Heart right ventricle (tissue), 16 donors: ENCODE measurements at regions not wholly inside any gene's neighbourhood (a gene's known extent, or its start where the extent isn't known, plus 50 kb on each side); places are given as distances from the start of the nearest gene placed in this dataset.

Experiments
- ATAC-seq, 8 donors: fragments of 200-7000 bp; cut with Tn5 transposase; one replicate each; pipeline ENCODE4 v1.9.1; 2020; ENCODE audit warnings: mild to moderate bottlenecking in 8 of 8, moderate library complexity in 8 of 8, moderate number of reproducible peaks in 1 of 8
- DNase-seq, 2 donors: peaks; one replicate each; pipeline ENCODE4 v3.0.0-alpha.2; 2020
- H3K27ac ChIP-seq, 10 donors: fragments of 200-600 bp; sonication (generic) in 2 of 10; one replicate each; pipeline versions ENCODE4 v1.5.0 to v1.8.0; 2020 to 2022; ENCODE audit warnings: mild to moderate bottlenecking in 3 of 10
- H3K27me3 ChIP-seq, 7 donors: fragments of 200-600 bp; one replicate each; pipeline ENCODE4 v1.8.0; 2021 to 2022; ENCODE audit warnings: mild to moderate bottlenecking in 2 of 7
- H3K36me3 ChIP-seq, 9 donors: fragments of 200-600 bp; sonication (generic) in 1 of 9; one replicate each; pipeline versions ENCODE4 v1.5.0 to v1.8.0; 2020 to 2022; ENCODE audit warnings: mild to moderate bottlenecking in 2 of 9
- H3K4me1 ChIP-seq, 9 donors: fragments of 200-600 bp; sonication (generic) in 1 of 9; one replicate each; pipeline versions ENCODE4 v1.5.0 to v1.8.0; 2020 to 2022; ENCODE audit warnings: mild to moderate bottlenecking in 4 of 9
- H3K4me3 ChIP-seq, 10 donors: fragments of 200-600 bp; sonication (generic) in 2 of 10; one replicate each; pipeline versions ENCODE4 v1.5.0 to v1.8.0; 2020 to 2022; ENCODE audit warnings: mild to moderate bottlenecking in 7 of 10, moderate library complexity in 2 of 10
- H3K9me3 ChIP-seq, 11 donors: fragments of 200-600 bp in 10 of 11; sonication (generic) in 2 of 11; one replicate each; pipeline versions ENCODE4 v1.5.0 to v1.8.0; 2013 to 2022; ENCODE audit warnings: mild to moderate bottlenecking in 2 of 11, control low read depth in 1 of 11, moderate library complexity in 1 of 11
- CTCF ChIP-seq, 9 donors: fragments of 200-600 bp; sonication (generic) in 2 of 9; IDR thresholded peaks; one replicate each; pipeline versions ENCODE4 v1.5.0 to v1.8.0; 2021 to 2022; ENCODE audit warnings: antibody characterized with exemption in 9 of 9, mild to moderate bottlenecking in 5 of 9, moderate library complexity in 1 of 9
- WGBS, 2 donors: extraction: QIAGEN DNeasy Blood & Tissue Kit; methylation state at CpG; one replicate each; pipeline ENCODE4 v1.1.7; 2013; ENCODE audit warnings: inconsistent platforms in 1 of 2; 5-methylcytosine and 5-hydroxymethylcytosine counted together
- intact Hi-C, 10 donors: fragments of 100-400 bp; cut with DNase I; formaldehyde crosslinking; loops; one replicate each; pipeline versions ENCODE4 v1.11.1 to v1.14.2; 2022
- donor health status: Arrhythmogenic right ventricular cardiomyopathy.
- donor health status: ischemic (EF 13 %, LVEDD 7.1; RV severe dilation, severe dysfunction).
- donor health status: healthy with polysubstance abuse.
- donor health status: DM: no; HTN: yes; CAD: no.
- donor health status: DM: no; HTN: no; CAD: no.
- donor health status: ischemic (EF 25% LVEDD 6.9; RV normal size, moderate dysfunction).
- donor health status: ischemic (EF 25% LVEDD 5.7; RV mildly dilated, moderate dysfunction).
- donor health status: healthy.
- donor health status: DM: yes; HTN: yes; CAD: no.
- donor health status: Ischemic cardiomyopathy.
- donor health status: ischemic (EF 35%, LVEDD 5.7; RV mildly dilated, moderate dysfunction).
- donor health status: nonischemic (EF 11% LVEDD 7.7; RV severe dilation, severe dysfunction).
- donor health status: DM: yes; HTN: yes; CAD: no.
- donor health status: PGD.
- donor health status: ischemic (EF 29% LVEDD 5.4; RV normal size, mild dysfunction).
- donor health status: nonischemic (EF 23%, LVEDD 6.1; RV moderate dilation, normal function).

GRCh38 chr9:1231998-1232919 lies 182.1 kb downstream of the DMRT2 start:
- Histone ChIP-seq H3K36me3 (no peaks in the 10 kb centered on the region), H3K4me1 (peaks cover 0 to 7% (median 0%) of the 10 kb centered on the region in 9 donors), H3K27me3 (no peaks in the 10 kb centered on the region), H3K9me3 (no peaks in the 10 kb centered on the region), H3K4me3 (no peak overlapping the region), H3K27ac (peak overlapping the region in 4 of 10 donors; percentile 2 to 44 (median 23))
- WGBS, 2 donors: 45 to 56% methylated on average over 11 of the region's 11 CpGs
- DNase-seq (peak; percentile 15 to 31), ATAC-seq (peak; percentile 44 to 90 (median 72))
- intact Hi-C loops: no loop called here
- TF ChIP-seq CTCF (IDR thresholded peaks at IDR 0.05): no peak

GRCh38 chr9:1233568-1233967 lies 183.4 kb downstream of the DMRT2 start:
- Histone ChIP-seq H3K36me3 (no peaks in the 10 kb centered on the region), H3K27ac (no peak overlapping the region), H3K4me1 (peaks cover 0 to 7% (median 0%) of the 10 kb centered on the region in 9 donors), H3K9me3 (no peaks in the 10 kb centered on the region), H3K27me3 (no peaks in the 10 kb centered on the region), H3K4me3 (no peak overlapping the region)
- ATAC-seq (no peak), DNase-seq (no peak)
- no peak for TF ChIP-seq CTCF (IDR thresholded peaks at IDR 0.05)
- WGBS, 2 donors: 44 to 70% methylated on average over 2 of the region's 2 CpGs
- intact Hi-C loops: no loop called here

- Histone ChIP-seq H3K9me3 (no peaks in the 10 kb centered on the region), H3K4me1 (peaks cover 0 to 7% (median 0%) of the 10 kb centered on the region in 9 donors), H3K27me3 (no peaks in the 10 kb centered on the region), H3K36me3 (no peaks in the 10 kb centered on the region), H3K27ac (no peak overlapping the region), H3K4me3 (no peak overlapping the region)
- 78% methylated on average over 4 of the region's 4 CpGs for WGBS, 2 donors
- TF ChIP-seq CTCF (IDR thresholded peaks at IDR 0.05): no peak
- no peak for ATAC-seq
- intact Hi-C loops: no loop called here
- no peak for DNase-seq
These were observed 185.5 kb downstream of the DMRT2 start for GRCh38 chr9:1235650-1236049.

- intact Hi-C loops: no loop called here
These were observed 185.9 kb downstream of the DMRT2 start for GRCh38 chr9:1236061-1236460.

More at GRCh38 chr9:1236061-1236460, 185.9 kb downstream of the DMRT2 start:
- no peak overlapping the region for H3K4me3 ChIP-seq
- H3K27me3 ChIP-seq: no peaks in the 10 kb centered on the region
- H3K4me1 ChIP-seq: peaks cover 0 to 7% (median 0%) of the 10 kb centered on the region in 9 donors
- no peak overlapping the region for H3K27ac ChIP-seq
- TF ChIP-seq CTCF (IDR thresholded peaks at IDR 0.05): no peak
- no peaks in the 10 kb centered on the region for H3K36me3 ChIP-seq
- DNase-seq (no peak), ATAC-seq (peak in 2 of 8 donors; percentile 39 to 45)
- no peaks in the 10 kb centered on the region for H3K9me3 ChIP-seq
- WGBS, 2 donors: 52 to 82% methylated on average over 2 of the region's 2 CpGs
